Loucy (cell line): ENCODE measurements at regions not wholly inside any gene's neighbourhood (a gene's known extent, or its start where the extent isn't known, plus 50 kb on each side); places are given as distances from the start of the nearest gene placed in this dataset.

Experiments used
- H2AFZ ChIP-seq: fragments of 200-600 bp; sonication (generic); 2 replicates; pipeline ENCODE4 v1.6.0; 2016; ENCODE audit warnings: antibody characterized with exemption, mild to moderate bottlenecking, low read length, moderate library complexity
- H3F3A ChIP-seq: fragments of 200-600 bp; 2 replicates; pipeline ENCODE4 v1.6.0; 2016; ENCODE audit warnings: antibody characterized with exemption, low read depth, mild to moderate bottlenecking
- H3K27me3 ChIP-seq: fragments of 200-600 bp; sonication (generic); 2 replicates; pipeline ENCODE4 v1.6.1; 2014; ENCODE audit warnings: low read length, mild to moderate bottlenecking; ENCODE audit not compliant: insufficient read depth, poor library complexity, severe bottlenecking
- H3K36me3 ChIP-seq: fragments of 200-600 bp; sonication (generic); 2 replicates; pipeline ENCODE4 v1.6.1; 2016; ENCODE audit warnings: low read length; ENCODE audit not compliant: insufficient read depth
- H3K4me1 ChIP-seq: fragments of 200-600 bp; sonication (generic); 2 replicates; pipeline ENCODE4 v1.5.1; 2014; ENCODE audit warnings: low read length, mild to moderate bottlenecking; ENCODE audit not compliant: insufficient read depth, poor library complexity, severe bottlenecking
- H3K4me2 ChIP-seq: fragments of 200-600 bp; sonication (generic); 2 replicates; pipeline ENCODE4 v1.6.0; 2014; ENCODE audit warnings: antibody characterized with exemption, low read length, low read depth, mild to moderate bottlenecking; ENCODE audit not compliant: poor library complexity, severe bottlenecking
- H3K4me3 ChIP-seq: fragments of 200-600 bp; sonication (generic); 2 replicates; pipeline ENCODE4 v1.5.1; 2014; ENCODE audit warnings: low read length, mild to moderate bottlenecking, mixed read lengths; ENCODE audit not compliant: poor library complexity, severe bottlenecking
- H3K79me2 ChIP-seq: fragments of 200-600 bp; sonication (generic); 2 replicates; pipeline ENCODE4 v1.6.1; 2014; ENCODE audit warnings: low read length; ENCODE audit not compliant: insufficient read depth
- H3K9ac ChIP-seq: fragments of 200-600 bp; sonication (generic); 2 replicates; pipeline ENCODE4 v1.6.0; 2014; ENCODE audit warnings: mild to moderate bottlenecking, low read depth, low read length, moderate library complexity; ENCODE audit not compliant: poor library complexity, severe bottlenecking
- H3K9me2 ChIP-seq: fragments of 200-600 bp; sonication (generic); replicated peaks from 2 replicates; pipeline ENCODE4 v1.6.1; 2016; ENCODE audit warnings: low read depth, low read length, mixed read lengths
- H3K9me3 ChIP-seq: fragments of 200-600 bp; sonication (generic); 2 replicates; pipeline ENCODE4 v1.6.1; 2014; ENCODE audit warnings: mild to moderate bottlenecking, antibody characterized with exemption, low read length, low read depth; ENCODE audit not compliant: insufficient read depth
- H4K20me1 ChIP-seq: fragments of 200-600 bp; sonication (generic); 2 replicates; pipeline ENCODE4 v1.6.0; 2014; ENCODE audit warnings: antibody characterized with exemption, low read length, mild to moderate bottlenecking; ENCODE audit not compliant: insufficient read depth, poor library complexity, severe bottlenecking
- EZH2phosphoT487 ChIP-seq: fragments of 200-600 bp; IDR thresholded peaks from 2 replicates; pipeline ENCODE4 v1.6.1; 2018; ENCODE audit warnings: antibody characterized with exemption, mild to moderate bottlenecking, moderate library complexity, borderline replicate concordance
- TF ChIP-seq, protein P1 (sequence below): fragments of 200-600 bp; sonication (generic); conservative IDR thresholded peaks from 2 replicates; pipeline ENCODE4 v1.5.1; 2014; ENCODE audit warnings: mild to moderate bottlenecking, antibody characterized with exemption, low read length

DNA sequence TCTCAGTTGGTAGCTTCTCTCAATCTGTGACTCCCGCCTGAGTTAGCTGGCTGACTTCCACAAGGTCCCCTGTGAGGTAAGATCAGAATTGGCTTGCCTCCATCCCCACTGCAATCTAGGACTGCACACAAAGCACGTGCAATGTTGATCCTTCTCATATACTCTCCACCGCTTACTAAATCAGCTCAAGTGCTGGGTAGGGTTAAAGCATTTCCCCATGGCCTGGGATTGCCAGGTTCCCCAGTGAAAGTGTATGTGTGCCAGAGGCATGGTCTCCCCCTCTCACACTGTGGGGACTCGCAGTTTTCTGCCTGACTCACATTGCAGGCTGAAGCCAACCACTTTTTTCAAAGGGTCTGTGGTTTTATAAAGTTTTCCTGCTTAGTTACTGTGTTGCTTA is 886.9 kb downstream of the FAM133A start:
- Histone ChIP-seq H3K36me3 (no peaks in the 10 kb centered on the region), H3K4me3 (no peak overlapping the region), H3K4me1 (no peaks in the 10 kb centered on the region), H3K4me2 (no peak overlapping the region), H3K27me3 (no peaks in the 10 kb centered on the region), H3K9me2 (no peaks in the 10 kb centered on the region), H3K79me2 (no peaks in the 10 kb centered on the region), H3K9me3 (no peaks in the 10 kb centered on the region), H3F3A (no peaks in the 10 kb centered on the region), H2AFZ (no peak overlapping the region), H4K20me1 (no peaks in the 10 kb centered on the region), H3K9ac (no peak overlapping the region)
- TF ChIP-seq EZH2phosphoT487, result no peak
- TF ChIP-seq, protein P1, sequence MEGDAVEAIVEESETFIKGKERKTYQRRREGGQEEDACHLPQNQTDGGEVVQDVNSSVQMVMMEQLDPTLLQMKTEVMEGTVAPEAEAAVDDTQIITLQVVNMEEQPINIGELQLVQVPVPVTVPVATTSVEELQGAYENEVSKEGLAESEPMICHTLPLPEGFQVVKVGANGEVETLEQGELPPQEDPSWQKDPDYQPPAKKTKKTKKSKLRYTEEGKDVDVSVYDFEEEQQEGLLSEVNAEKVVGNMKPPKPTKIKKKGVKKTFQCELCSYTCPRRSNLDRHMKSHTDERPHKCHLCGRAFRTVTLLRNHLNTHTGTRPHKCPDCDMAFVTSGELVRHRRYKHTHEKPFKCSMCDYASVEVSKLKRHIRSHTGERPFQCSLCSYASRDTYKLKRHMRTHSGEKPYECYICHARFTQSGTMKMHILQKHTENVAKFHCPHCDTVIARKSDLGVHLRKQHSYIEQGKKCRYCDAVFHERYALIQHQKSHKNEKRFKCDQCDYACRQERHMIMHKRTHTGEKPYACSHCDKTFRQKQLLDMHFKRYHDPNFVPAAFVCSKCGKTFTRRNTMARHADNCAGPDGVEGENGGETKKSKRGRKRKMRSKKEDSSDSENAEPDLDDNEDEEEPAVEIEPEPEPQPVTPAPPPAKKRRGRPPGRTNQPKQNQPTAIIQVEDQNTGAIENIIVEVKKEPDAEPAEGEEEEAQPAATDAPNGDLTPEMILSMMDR, result no peak

DNA sequence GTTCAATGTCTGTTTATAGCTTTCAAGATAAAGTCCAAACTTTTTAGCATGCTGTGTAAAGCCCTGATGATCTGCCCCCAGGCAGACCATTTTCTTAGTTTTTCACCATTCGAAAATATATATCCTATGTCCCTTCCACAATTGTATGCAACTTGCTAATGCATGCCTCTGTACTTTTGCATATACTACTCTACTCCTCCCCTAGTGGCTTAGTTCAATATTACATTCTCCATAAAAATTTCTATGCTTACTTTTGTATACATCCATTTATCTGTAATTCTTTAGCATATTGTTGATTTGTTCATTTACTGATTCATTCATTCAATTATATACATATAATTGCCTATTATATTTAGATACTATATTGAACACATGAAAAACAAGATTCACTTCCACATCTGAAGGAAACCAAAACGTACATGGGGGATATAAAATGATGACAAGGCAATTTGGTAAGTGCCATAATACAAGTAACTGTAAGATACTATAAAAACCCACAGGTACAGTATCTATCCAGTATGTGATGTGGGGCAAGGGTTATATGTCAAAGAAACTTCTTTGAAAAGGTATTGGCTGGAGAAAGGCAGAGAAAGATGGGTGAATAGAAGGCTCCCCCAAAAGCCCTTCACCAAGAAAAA is 902.5 kb downstream of the FAM133A start:
- no peak overlapping the region for H2AFZ ChIP-seq
- H3K36me3 ChIP-seq, result no peaks in the 10 kb centered on the region
- no peaks in the 10 kb centered on the region for H4K20me1 ChIP-seq
- no peaks in the 10 kb centered on the region for H3K4me1 ChIP-seq
- H3K9ac ChIP-seq, result no peak overlapping the region
- no peak overlapping the region for H3K4me2 ChIP-seq
- no peak overlapping the region for H3K4me3 ChIP-seq
- no peak for TF ChIP-seq EZH2phosphoT487
- TF ChIP-seq, protein P1, result peak; percentile 28; the same call in 1 of the 2 replicates
- H3K9me2 ChIP-seq, result no peaks in the 10 kb centered on the region
- no peaks in the 10 kb centered on the region for H3K9me3 ChIP-seq
- H3K79me2 ChIP-seq, result no peaks in the 10 kb centered on the region
- H3F3A ChIP-seq, result no peaks in the 10 kb centered on the region
- no peaks in the 10 kb centered on the region for H3K27me3 ChIP-seq

DNA sequence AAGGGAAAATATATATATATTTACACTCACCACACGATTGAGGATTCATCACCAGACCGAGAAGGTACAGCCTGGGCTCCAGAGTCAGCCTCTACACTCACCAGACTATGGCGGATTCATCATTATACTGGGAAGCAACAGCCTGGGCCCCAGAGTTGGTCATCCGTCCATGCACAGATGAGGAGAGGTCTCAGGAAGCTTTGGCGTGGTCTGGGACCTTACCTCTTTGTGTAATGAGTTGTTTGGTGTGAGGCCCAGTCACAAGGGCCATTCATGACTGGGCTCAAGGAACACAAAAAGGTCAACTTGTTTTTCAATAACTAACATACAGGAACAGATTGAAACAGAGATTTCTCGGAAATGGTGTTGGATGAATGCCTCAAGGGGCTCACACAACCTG is 926.1 kb downstream of the FAM133A start:
- no peaks in the 10 kb centered on the region for H3K27me3 ChIP-seq
- no peaks in the 10 kb centered on the region for H3K79me2 ChIP-seq
- no peaks in the 10 kb centered on the region for H4K20me1 ChIP-seq
- H2AFZ ChIP-seq, result no peak overlapping the region
- H3K9ac ChIP-seq, result no peak overlapping the region
- H3K4me3 ChIP-seq, result no peak overlapping the region
- TF ChIP-seq, protein P1, result no peak
- TF ChIP-seq EZH2phosphoT487, result no peak
- no peaks in the 10 kb centered on the region for H3K9me3 ChIP-seq
- H3K36me3 ChIP-seq, result no peaks in the 10 kb centered on the region
- H3K4me1 ChIP-seq, result no peaks in the 10 kb centered on the region
- H3K9me2 ChIP-seq, result no peaks in the 10 kb centered on the region
- no peak overlapping the region for H3K4me2 ChIP-seq
- H3F3A ChIP-seq, result no peaks in the 10 kb centered on the region
